ENCODE measurements at regions not wholly inside any gene's neighbourhood (a gene's known extent, or its start where the extent isn't known, plus 50 kb on each side); places are given as distances from the start of the nearest gene placed in this dataset.

- H3K4me3 Mint-ChIP-seq = no peak overlapping the region
- no peaks in the 10 kb centered on the region for H3K9me3 Mint-ChIP-seq
- H3K36me3 Mint-ChIP-seq = peaks cover 11% of the 10 kb centered on the region
- no peak for DNase-seq
- H3K27me3 Mint-ChIP-seq = no peaks in the 10 kb centered on the region
- H3K27ac Mint-ChIP-seq = peak overlapping the region; percentile 83
- CTCF ChIA-PET = no interaction called here
- H3K4me1 Mint-ChIP-seq = peaks cover 45% of the 10 kb centered on the region
Measured at GRCh38 chrX:39310891-39311290, 509.6 kb downstream of the MID1IP1 start.

DNA sequence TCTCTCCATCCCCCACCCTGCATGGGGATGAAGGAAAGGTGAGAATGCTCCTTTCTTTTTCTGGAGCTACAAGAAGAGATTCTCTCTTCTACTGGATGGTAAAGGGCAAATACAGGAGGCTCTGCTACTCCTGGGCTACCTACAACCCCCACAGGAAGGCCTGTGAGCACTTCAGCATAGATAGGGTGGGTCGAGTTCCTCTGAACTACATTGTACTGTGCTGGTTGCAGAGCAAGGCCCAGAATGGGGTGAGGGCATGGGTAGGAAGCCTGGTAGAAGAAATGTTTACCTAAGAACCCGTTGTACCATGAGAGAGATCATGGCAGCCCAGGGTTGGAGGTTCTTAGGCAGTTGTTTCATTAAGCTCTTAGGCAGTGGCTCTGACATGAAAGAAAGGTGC, 510.4 kb downstream of the MID1IP1 start:
- Mint-ChIP-seq H3K9me3 (peaks cover 2% of the 10 kb centered on the region), H3K27ac (peak overlapping the region; percentile 83), H3K4me3 (no peak overlapping the region), H3K27me3 (no peaks in the 10 kb centered on the region), H3K4me1 (peaks cover 47% of the 10 kb centered on the region), H3K36me3 (peaks cover 13% of the 10 kb centered on the region)
- DNase-seq = no peak
- CTCF ChIA-PET = interaction anchor here (0.6 kb wide), 1 partner anchor 27 kb away, joined by 3 read pairs; no protein-coding TSS in a partner anchor

DNA sequence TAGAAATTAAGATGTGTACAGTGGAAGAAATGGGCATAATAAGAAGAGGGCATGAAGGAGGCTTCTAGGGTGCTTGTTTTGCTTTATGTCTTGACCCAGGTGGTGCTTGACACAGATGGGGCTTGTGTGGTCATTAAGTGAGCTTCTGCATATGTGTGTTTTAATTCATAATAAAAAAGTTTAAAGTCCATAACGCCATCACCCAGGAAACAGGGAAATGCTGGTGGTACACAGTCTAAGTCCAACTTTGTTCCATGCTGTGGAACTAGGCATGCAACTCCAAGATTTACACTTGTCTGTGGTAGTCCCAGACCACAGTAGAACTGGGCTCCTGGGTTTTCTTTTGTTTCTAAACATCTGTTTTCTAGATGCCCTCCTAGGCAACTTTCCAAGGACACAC, 511.9 kb downstream of the MID1IP1 start:
- CTCF ChIA-PET = no interaction called here
- Mint-ChIP-seq H3K27ac (no peak overlapping the region), H3K4me1 (peaks cover 45% of the 10 kb centered on the region), H3K36me3 (peaks cover 11% of the 10 kb centered on the region), H3K27me3 (no peaks in the 10 kb centered on the region), H3K9me3 (peaks cover 2% of the 10 kb centered on the region), H3K4me3 (no peak overlapping the region)
- DNase-seq = no peak

- Mint-ChIP-seq H3K4me3 (no peak overlapping the region), H3K27me3 (no peaks in the 10 kb centered on the region), H3K9me3 (peaks cover 2% of the 10 kb centered on the region), H3K27ac (no peak overlapping the region), H3K36me3 (peaks cover 4% of the 10 kb centered on the region), H3K4me1 (peaks cover 15% of the 10 kb centered on the region)
- CTCF ChIA-PET = no interaction called here
- no peak for DNase-seq
Measured at GRCh38 chrX:39318506-39319343, 517.5 kb downstream of the MID1IP1 start.

DNA sequence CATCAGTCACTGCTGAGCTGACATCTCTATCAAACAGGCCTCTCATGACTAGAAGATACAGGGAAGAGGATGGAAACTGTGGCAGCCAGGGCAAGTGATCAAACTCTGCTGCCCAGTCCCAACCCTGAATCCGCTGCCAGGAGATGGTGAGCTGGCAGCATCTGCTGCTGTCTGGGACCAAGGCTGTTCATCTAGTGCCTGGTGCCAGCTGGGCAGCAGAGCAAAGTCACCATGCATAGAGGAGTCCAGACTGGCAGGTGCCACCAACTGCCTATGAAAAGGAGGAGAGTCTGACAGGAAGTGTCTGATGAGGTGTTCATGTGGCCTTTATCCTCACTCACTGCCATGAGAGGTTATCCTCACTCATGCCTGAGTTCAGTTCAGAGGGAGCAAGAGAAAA, 518.9 kb downstream of the MID1IP1 start:
- H3K36me3 Mint-ChIP-seq = peaks cover 2% of the 10 kb centered on the region
- H3K4me3 Mint-ChIP-seq = no peak overlapping the region
- H3K27ac Mint-ChIP-seq = no peak overlapping the region
- H3K27me3 Mint-ChIP-seq = no peaks in the 10 kb centered on the region
- no peak for DNase-seq
- peaks cover 15% of the 10 kb centered on the region for H3K4me1 Mint-ChIP-seq
- CTCF ChIA-PET = no interaction called here
- peaks cover 2% of the 10 kb centered on the region for H3K9me3 Mint-ChIP-seq

DNA sequence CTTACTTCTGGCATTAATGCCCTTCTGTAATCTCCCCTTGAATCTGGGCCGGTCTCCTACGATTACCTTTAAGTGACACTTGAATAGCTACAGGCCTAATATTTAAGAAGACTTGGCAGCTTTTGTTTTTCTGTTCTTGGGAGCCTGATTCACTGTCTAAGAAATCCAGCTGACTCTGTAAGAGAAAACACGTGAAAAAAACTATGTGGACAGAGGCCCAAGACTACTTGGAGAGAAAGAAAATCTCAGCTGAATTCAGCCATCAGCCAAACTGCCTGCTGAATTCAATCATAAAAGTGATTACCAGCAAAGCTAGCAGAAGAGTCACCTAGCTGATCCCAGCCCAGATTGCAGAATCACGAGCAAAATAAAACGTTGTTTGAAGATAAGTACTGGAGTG, 521.2 kb downstream of the MID1IP1 start:
- no peaks in the 10 kb centered on the region for H3K9me3 Mint-ChIP-seq

GRCh38 chrX:39324233-39324930, 523.1 kb downstream of the MID1IP1 start:
- CTCF ChIA-PET = no interaction called here
- H3K27ac Mint-ChIP-seq = no peak overlapping the region
- no peak overlapping the region for H3K4me3 Mint-ChIP-seq
- H3K9me3 Mint-ChIP-seq = peaks cover 1% of the 10 kb centered on the region
- no peaks in the 10 kb centered on the region for H3K27me3 Mint-ChIP-seq
- DNase-seq = no peak
- peaks cover 25% of the 10 kb centered on the region for H3K4me1 Mint-ChIP-seq
- no peaks in the 10 kb centered on the region for H3K36me3 Mint-ChIP-seq

More for the DNA sequence above, 521.2 kb downstream of the MID1IP1 start:
- H3K4me1 Mint-ChIP-seq = peaks cover 19% of the 10 kb centered on the region
- CTCF ChIA-PET = interaction anchor here (1.6 kb wide), 1 partner anchor 14 kb away, joined by 3 read pairs; no protein-coding TSS in a partner anchor
- H3K4me3 Mint-ChIP-seq = no peak overlapping the region
- no peak for DNase-seq
- H3K36me3 Mint-ChIP-seq = no peaks in the 10 kb centered on the region
- no peak overlapping the region for H3K27ac Mint-ChIP-seq
- no peaks in the 10 kb centered on the region for H3K27me3 Mint-ChIP-seq

GRCh38 chrX:39327255-39327654, 526.0 kb downstream of the MID1IP1 start:
- peaks cover 2% of the 10 kb centered on the region for H3K36me3 Mint-ChIP-seq
- peaks cover 1% of the 10 kb centered on the region for H3K9me3 Mint-ChIP-seq
- no peak overlapping the region for H3K4me3 Mint-ChIP-seq
- no peak for DNase-seq
- no peak overlapping the region for H3K27ac Mint-ChIP-seq
- CTCF ChIA-PET = no interaction called here
- no peaks in the 10 kb centered on the region for H3K27me3 Mint-ChIP-seq
- H3K4me1 Mint-ChIP-seq = peaks cover 30% of the 10 kb centered on the region

DNA sequence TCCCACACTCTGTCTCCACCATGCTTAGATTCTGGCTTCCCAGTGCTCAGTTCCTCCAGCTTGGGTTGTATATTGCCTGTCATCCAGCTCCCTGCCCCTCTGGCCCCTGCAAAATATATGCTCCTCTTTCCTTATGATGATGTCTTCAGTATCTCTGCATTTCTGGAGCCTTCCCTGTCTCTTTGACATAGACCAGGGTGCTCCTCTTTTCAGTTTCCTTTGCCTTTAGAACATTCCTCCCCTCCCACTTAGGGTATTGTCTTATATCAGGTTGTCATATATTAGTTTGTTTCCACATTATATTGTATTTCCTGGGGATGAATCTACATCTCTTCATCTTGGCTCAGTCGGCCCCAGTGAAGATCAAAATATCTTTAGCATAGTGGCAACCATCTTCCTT, 526.4 kb downstream of the MID1IP1 start:
- peaks cover 2% of the 10 kb centered on the region for H3K36me3 Mint-ChIP-seq
- CTCF ChIA-PET = no interaction called here
- peaks cover 30% of the 10 kb centered on the region for H3K4me1 Mint-ChIP-seq
- H3K4me3 Mint-ChIP-seq = no peak overlapping the region
- DNase-seq = no peak
- no peak overlapping the region for H3K27ac Mint-ChIP-seq
- H3K27me3 Mint-ChIP-seq = no peaks in the 10 kb centered on the region
- H3K9me3 Mint-ChIP-seq = peaks cover 1% of the 10 kb centered on the region

DNA sequence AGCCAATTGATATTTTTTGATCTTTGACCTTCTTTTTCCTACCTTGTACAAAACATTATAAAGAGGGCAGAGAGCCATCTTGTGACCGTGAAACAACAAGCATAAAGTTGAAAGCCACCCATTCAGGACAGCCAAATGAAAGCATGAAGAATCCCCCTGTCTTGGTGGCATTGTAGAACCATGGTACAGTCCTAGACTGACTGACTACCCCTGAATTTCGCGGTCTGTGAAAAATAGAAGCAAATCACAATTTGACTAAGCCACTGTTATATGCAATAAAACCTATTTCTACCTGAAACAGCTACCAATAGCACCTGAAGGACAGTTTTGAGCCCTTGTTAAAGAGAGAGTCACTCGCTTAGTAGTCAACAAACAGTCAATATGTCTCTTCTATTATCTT, 527.4 kb downstream of the MID1IP1 start:
- no peak overlapping the region for H3K4me3 Mint-ChIP-seq
- CTCF ChIA-PET = no interaction called here
- no peak for DNase-seq
- H3K9me3 Mint-ChIP-seq = peaks cover 1% of the 10 kb centered on the region
- H3K36me3 Mint-ChIP-seq = peaks cover 2% of the 10 kb centered on the region
- no peaks in the 10 kb centered on the region for H3K27me3 Mint-ChIP-seq
- no peak overlapping the region for H3K27ac Mint-ChIP-seq
- H3K4me1 Mint-ChIP-seq = peaks cover 30% of the 10 kb centered on the region

DNA sequence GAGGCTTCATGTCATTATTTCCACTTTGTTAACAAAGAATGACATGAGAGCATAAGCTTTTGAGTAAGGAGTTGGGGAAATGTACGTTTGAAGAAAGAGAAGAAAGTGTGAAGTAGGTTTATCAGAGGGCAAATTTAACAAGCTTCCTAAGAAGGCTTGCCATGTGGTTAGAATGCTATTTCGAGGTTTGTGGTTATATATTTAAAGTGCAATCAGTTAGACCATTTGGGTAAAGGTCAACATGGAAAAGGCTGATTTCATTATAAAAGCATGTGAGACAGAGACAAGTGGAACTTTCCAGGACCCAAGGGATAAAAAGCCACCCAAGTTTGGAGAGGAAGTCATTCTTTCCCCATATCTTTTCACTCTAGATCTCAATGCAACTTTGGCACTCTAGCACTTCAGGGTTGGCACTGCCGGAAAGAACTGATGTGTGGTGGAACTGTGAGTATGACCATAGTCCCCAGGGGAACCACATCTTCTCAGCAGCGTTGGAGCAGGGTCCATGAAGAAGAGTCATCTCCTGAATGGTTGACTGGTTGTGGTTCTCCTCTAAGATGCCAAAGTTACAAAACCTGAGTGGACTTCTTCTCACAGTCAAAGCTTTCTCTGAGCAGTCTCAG, 529.9 kb downstream of the MID1IP1 start:
- peaks cover 1% of the 10 kb centered on the region for H3K9me3 Mint-ChIP-seq
- H3K27ac Mint-ChIP-seq = no peak overlapping the region
- H3K27me3 Mint-ChIP-seq = no peaks in the 10 kb centered on the region
- H3K4me1 Mint-ChIP-seq = peaks cover 40% of the 10 kb centered on the region
- no peak for DNase-seq
- peaks cover 7% of the 10 kb centered on the region for H3K36me3 Mint-ChIP-seq
- no peak overlapping the region for H3K4me3 Mint-ChIP-seq
- CTCF ChIA-PET = interaction anchor here (1.4 kb wide), 1 partner anchor 169 kb away, joined by 3 read pairs; no protein-coding TSS in a partner anchor

DNA sequence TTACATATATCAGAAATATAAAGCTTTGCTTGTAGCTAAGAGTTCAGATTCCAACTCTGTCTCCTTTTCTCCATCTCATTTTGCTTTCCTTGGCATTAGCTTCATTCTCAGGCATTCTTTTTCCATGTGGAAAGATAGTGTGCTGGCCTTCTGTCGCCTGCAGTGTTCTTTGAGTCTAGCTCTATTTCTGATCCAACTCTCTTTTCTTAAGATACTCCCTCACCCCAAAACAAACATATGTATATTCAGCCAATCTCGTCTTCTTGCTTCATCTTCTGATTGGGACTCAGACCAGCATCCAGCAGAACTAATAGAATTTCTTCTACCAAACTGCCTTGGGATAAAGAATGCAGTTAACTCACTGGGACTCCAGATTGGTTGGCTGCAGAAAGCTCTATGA, 532.2 kb downstream of the MID1IP1 start:
- CTCF ChIA-PET = interaction anchor here (1.0 kb wide), 2 partner anchors 71 to 174 kb away, joined by 3 read pairs; no protein-coding TSS in a partner anchor
- H3K4me1 Mint-ChIP-seq = peaks cover 41% of the 10 kb centered on the region
- H3K9me3 Mint-ChIP-seq = no peaks in the 10 kb centered on the region
- H3K36me3 Mint-ChIP-seq = peaks cover 7% of the 10 kb centered on the region
- no peaks in the 10 kb centered on the region for H3K27me3 Mint-ChIP-seq
- no peak overlapping the region for H3K27ac Mint-ChIP-seq
- no peak overlapping the region for H3K4me3 Mint-ChIP-seq
- DNase-seq = no peak

DNA sequence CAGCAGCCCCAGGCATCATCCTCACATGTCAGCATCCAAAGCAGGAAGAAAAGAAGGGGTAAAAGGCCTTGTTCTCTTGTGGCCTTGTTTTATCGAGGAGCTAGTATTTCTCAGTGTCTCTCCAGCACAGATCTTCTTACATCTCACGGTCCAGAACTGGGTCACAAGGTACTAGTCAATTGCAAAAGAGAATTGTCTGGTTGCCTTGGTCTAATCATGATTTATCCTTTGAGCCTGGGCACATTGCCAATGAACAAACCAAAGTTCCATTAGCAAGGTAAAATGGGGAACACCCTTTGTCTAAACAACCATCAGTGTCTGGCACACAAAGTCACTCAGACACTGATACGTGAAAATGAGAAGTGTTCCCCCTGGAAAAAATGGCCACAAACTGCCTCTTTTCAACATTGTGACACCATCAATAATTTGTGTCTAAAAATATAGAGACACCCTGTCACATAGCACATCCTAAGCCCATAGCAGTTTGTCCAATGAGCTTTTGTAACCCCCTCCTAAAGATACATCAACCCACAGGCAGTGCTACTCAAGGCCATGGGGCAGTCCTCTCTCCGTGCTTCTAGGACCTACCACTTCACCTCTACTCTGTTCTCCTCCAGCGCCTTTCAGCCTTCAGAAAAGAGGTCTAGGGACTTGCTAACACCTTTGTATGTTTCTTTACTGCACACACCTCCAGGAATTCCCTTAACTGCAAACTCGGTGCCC, 534.4 kb downstream of the MID1IP1 start:
- peaks cover 42% of the 10 kb centered on the region for H3K4me1 Mint-ChIP-seq
- peaks cover 8% of the 10 kb centered on the region for H3K36me3 Mint-ChIP-seq
- no peak for DNase-seq
- CTCF ChIA-PET = interaction anchor here (1.0 to 1.2 kb wide), 3 partner anchors 14 to 97 kb away, joined by 3 read pairs; no protein-coding TSS in a partner anchor
- no peak overlapping the region for H3K4me3 Mint-ChIP-seq
- no peaks in the 10 kb centered on the region for H3K27me3 Mint-ChIP-seq
- peak overlapping the region; percentile 86 for H3K27ac Mint-ChIP-seq
- no peaks in the 10 kb centered on the region for H3K9me3 Mint-ChIP-seq
